Kidney (tissue), 13 donors: ENCODE measurements at regions not wholly inside any gene's neighbourhood (a gene's known extent, or its start where the extent isn't known, plus 50 kb on each side); places are given as distances from the start of the nearest gene placed in this dataset.

ENCODE experiments used
- DNase-seq, 5 donors: peaks; one replicate each; pipeline ENCODE4 v3.0.0-alpha.2; 2013 to 2020
- FAIRE-seq: peaks from 2 replicates; lab custom pipeline; 2012; peaks lifted over from hg19 to GRCh38; lab: Jason Lieb, UNC
- H3K27ac ChIP-seq, 2 donors: one replicate each; pipeline ENCODE4 v1.7.0; 2013; ENCODE audit warnings: low read depth in 2 of 2, low read length in 2 of 2, inconsistent platforms in 1 of 2
- H3K27me3 ChIP-seq: one replicate; pipeline ENCODE4 v1.7.1; 2013; ENCODE audit warnings: low read length, inconsistent platforms; ENCODE audit not compliant: control insufficient read depth, insufficient read depth
- H3K36me3 ChIP-seq, 3 donors: one replicate each; pipeline versions ENCODE4 v1.7.0 to v1.7.1; 2013; ENCODE audit warnings: low read length in 3 of 3, control low read depth in 1 of 3, inconsistent platforms in 1 of 3; ENCODE audit not compliant: insufficient read depth in 3 of 3, control insufficient read depth in 2 of 3
- H3K4me1 ChIP-seq, 3 donors: one replicate each; pipeline versions ENCODE4 v1.7.0 to v1.7.1; 2013; ENCODE audit warnings: low read length in 3 of 3, inconsistent platforms in 1 of 3, low read depth in 1 of 3; ENCODE audit not compliant: control insufficient read depth in 2 of 3, insufficient read depth in 2 of 3
- H3K4me3 ChIP-seq, 3 donors: one replicate each; pipeline versions ENCODE4 v1.7.0 to v1.8.1; 2013; ENCODE audit warnings: low read length in 3 of 3, control low read depth in 1 of 3, inconsistent platforms in 1 of 3
- H3K9ac ChIP-seq, 3 donors: one replicate each; pipeline versions ENCODE4 v1.7.0 to v1.7.1; 2013; ENCODE audit warnings: low read length in 3 of 3, control low read depth in 1 of 3, inconsistent platforms in 1 of 3
- H3K9me3 ChIP-seq, 3 donors: one replicate each; pipeline versions ENCODE4 v1.7.0 to v1.7.1; 2013; ENCODE audit warnings: low read length in 3 of 3, control low read depth in 1 of 3, inconsistent platforms in 1 of 3; ENCODE audit not compliant: control insufficient read depth in 2 of 3, insufficient read depth in 1 of 3
- intact Hi-C: fragments of 100-400 bp; cut with DNase I; formaldehyde crosslinking; loops from one replicate; pipeline ENCODE4 v1.11.1; 2022
- TF ChIP-seq, protein P1 (sequence below): IDR thresholded peaks from 3 replicates; pipeline ENCODE4 v1.5.1; 2012; ENCODE audit warnings: mild to moderate bottlenecking, moderate library complexity, borderline replicate concordance; ENCODE audit not compliant: insufficient read depth; ENCODE audit errors: extremely low read depth
- donor health status: control.
- donor health status: control.
- donor health status: control.
- donor health status: control.
- donor health status: control.
- donor health status: DM: yes; HTN: yes; CAD: no.
- donor health status: Normal renal cell carcinoma (clear cell type).

DNA sequence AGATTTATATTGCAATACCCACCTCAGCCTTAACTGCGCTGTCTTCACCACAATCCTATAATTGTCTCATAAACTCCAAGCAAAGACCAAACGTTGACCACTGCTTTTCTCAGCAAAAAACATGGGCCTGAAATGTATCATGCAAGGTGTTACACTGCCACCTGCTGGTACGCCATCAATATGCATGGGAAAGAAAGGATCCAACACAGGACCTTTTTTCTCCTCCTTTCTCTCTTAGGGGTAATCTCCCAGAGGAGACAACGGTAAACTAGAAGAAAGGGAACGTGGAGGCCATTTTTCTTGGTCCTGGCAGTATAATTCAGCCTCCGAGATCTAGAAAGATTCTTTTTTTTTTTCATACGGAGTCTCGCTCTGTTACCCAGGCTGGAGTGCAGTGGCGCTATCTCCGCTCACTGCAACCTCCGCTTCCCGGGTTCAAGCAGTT, 79.1 kb upstream of the MPP7 start:
- Histone ChIP-seq H3K4me1 (no peaks in the 10 kb centered on the region), H3K9me3 (no peaks in the 10 kb centered on the region), H3K9ac (no peak overlapping the region), H3K27me3 (no peaks in the 10 kb centered on the region), H3K36me3 (no peaks in the 10 kb centered on the region), H3K4me3 (no peak overlapping the region), H3K27ac (no peak overlapping the region)
- FAIRE-seq, result peak; percentile 95
- peak in 4 of 5 donors; percentile 87 to 95 (median 92) for DNase-seq
- intact Hi-C loops, result no loop called here
- TF ChIP-seq, protein P1, sequence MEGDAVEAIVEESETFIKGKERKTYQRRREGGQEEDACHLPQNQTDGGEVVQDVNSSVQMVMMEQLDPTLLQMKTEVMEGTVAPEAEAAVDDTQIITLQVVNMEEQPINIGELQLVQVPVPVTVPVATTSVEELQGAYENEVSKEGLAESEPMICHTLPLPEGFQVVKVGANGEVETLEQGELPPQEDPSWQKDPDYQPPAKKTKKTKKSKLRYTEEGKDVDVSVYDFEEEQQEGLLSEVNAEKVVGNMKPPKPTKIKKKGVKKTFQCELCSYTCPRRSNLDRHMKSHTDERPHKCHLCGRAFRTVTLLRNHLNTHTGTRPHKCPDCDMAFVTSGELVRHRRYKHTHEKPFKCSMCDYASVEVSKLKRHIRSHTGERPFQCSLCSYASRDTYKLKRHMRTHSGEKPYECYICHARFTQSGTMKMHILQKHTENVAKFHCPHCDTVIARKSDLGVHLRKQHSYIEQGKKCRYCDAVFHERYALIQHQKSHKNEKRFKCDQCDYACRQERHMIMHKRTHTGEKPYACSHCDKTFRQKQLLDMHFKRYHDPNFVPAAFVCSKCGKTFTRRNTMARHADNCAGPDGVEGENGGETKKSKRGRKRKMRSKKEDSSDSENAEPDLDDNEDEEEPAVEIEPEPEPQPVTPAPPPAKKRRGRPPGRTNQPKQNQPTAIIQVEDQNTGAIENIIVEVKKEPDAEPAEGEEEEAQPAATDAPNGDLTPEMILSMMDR, result peak; percentile 97

DNA sequence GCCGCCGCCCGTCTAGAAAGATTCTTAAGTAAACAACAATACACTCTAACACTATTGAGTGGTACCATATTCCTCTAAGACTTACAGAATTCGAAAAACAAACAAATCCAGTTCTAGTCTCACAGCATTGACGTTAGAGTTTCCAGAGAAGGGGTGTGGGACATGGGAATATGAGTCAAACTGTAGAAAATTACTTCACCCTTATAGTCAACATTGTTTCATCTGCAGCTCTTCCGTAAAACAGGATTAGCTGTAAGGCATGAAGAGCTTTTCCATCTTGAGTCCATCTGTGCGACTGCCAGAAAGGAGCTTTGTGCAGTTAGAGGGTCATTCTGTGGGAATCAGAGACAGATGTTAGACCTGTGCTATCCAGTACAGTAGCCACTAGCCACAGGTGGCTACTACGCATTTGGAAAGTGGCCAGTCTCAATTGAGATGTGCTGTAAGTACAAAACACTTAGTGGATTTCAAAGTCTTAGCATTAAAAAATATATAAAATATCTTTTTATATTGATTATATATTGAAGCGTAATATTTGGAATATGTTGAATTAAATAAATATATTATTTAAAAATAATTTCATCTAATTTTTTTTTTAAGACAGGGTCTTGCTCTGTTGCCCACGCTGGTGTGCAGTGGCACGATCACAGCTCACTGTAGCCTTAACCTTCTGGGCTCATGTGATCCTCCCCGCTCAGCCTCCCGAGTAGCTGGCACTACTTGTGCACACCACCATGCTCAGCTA, 79.8 kb upstream of the MPP7 start:
- Histone ChIP-seq H3K27me3 (no peaks in the 10 kb centered on the region), H3K4me1 (no peaks in the 10 kb centered on the region), H3K36me3 (no peaks in the 10 kb centered on the region), H3K9ac (no peak overlapping the region), H3K9me3 (no peaks in the 10 kb centered on the region), H3K4me3 (no peak overlapping the region), H3K27ac (no peak overlapping the region)
- DNase-seq, result no peak
- TF ChIP-seq, protein P1, result no peak
- FAIRE-seq, result no peak
- intact Hi-C loops, result no loop called here

DNA sequence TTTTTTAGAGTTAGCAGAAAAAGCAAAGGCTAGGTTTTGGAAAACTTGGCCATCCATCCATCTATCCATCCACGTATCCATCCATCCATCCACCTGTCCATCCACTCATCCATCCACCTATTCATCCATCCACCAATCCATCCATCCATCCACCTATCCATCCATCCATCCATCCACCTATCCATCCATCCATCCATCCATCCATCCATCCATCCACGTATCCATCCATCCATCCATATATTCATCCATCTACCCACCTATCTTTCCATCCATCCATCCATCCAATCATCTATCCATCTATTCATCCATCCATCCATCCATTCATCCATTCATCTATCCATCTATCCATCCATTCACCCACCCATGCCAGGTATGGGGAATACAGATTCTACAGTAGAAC, 81.7 kb upstream of the MPP7 start:
- H3K27me3 ChIP-seq, result no peaks in the 10 kb centered on the region
- TF ChIP-seq, protein P1, result no peak
- FAIRE-seq, result no peak
- intact Hi-C loops, result no loop called here
- H3K4me1 ChIP-seq, result no peaks in the 10 kb centered on the region
- no peaks in the 10 kb centered on the region for H3K9me3 ChIP-seq
- H3K9ac ChIP-seq, result no peak overlapping the region
- H3K36me3 ChIP-seq, result no peaks in the 10 kb centered on the region
- no peak overlapping the region for H3K27ac ChIP-seq
- no peak for DNase-seq
- H3K4me3 ChIP-seq, result no peak overlapping the region
